Stomach (tissue), 8 donors: ENCODE measurements at regions not wholly inside any gene's neighbourhood (a gene's known extent, or its start where the extent isn't known, plus 50 kb on each side); places are given as distances from the start of the nearest gene placed in this dataset.

ENCODE experiments used
- DNase-seq, 2 donors: peaks; one replicate each; pipeline versions ENCODE4 v3.0.0 to v3.0.0-alpha.2; 2013 to 2019
- H3K27ac ChIP-seq, 5 donors: fragments of 200-600 bp in 4 of 5; sonication (generic) in 4 of 5; one replicate each; pipeline ENCODE4 v1.5.1; 2013 to 2019; ENCODE audit warnings: mild to moderate bottlenecking in 1 of 5, moderate library complexity in 1 of 5
- H3K27me3 ChIP-seq, 3 donors: fragments of 200-600 bp; sonication (generic); one replicate each; pipeline ENCODE4 v1.5.1; 2017 to 2019; ENCODE audit warnings: mixed run types in 1 of 3
- H3K36me3 ChIP-seq, 4 donors: fragments of 200-600 bp; sonication (generic); 1 replicate in 3 of 4; 2 replicates in 1 of 4; pipeline ENCODE4 v1.5.1; 2016 to 2019
- H3K4me1 ChIP-seq, 4 donors: fragments of 200-600 bp; sonication (generic); one replicate each; pipeline ENCODE4 v1.5.1; 2016 to 2019
- H3K4me3 ChIP-seq, 4 donors: fragments of 200-600 bp; sonication (generic) in 3 of 4; one replicate each; pipeline ENCODE4 v1.5.1; 2016 to 2019; ENCODE audit warnings: mild to moderate bottlenecking in 1 of 4
- H3K9me3 ChIP-seq, 4 donors: fragments of 200-600 bp; sonication (generic); one replicate each; pipeline ENCODE4 v1.5.1; 2016 to 2019
- CTCF ChIP-seq, 7 experiments: fragments of 450-650 bp in 4 of 7; fragments of 200-600 bp in 3 of 7; sonication (generic) in 3 of 7; IDR thresholded peaks; one replicate each; pipeline ENCODE4 v1.5.1; 2016 to 2019; ENCODE audit warnings: antibody characterized with exemption in 7 of 7, control low read depth in 2 of 7, mild to moderate bottlenecking in 1 of 7
- EP300 ChIP-seq: sonication (generic); formaldehyde crosslinking; IDR thresholded peaks from one replicate; pipeline ENCODE4 v1.6.1; 2017; ENCODE audit warnings: antibody characterized with exemption
- POLR2A ChIP-seq, 4 donors: fragments of 450-650 bp; IDR thresholded peaks; one replicate each; pipeline ENCODE4 v1.6.1; 2016; ENCODE audit warnings: antibody characterized with exemption in 4 of 4, control low read depth in 2 of 4, mild to moderate bottlenecking in 1 of 4, moderate library complexity in 1 of 4
- POLR2AphosphoS5 ChIP-seq, 3 donors: sonication (generic); formaldehyde crosslinking; IDR thresholded peaks; one replicate each; pipeline ENCODE4 v1.6.1; 2016; ENCODE audit warnings: antibody characterized with exemption in 3 of 3
- WGBS, 5 donors: extraction: QIAGEN DNeasy Blood & Tissue Kit in 3 of 5; methylation state at CpG; one replicate each; pipeline versions ENCODE4 v1.1.5 to v1.1.7; 2013 to 2018; 5-methylcytosine and 5-hydroxymethylcytosine counted together
- intact Hi-C: fragments of 100-400 bp; cut with DNase I; formaldehyde crosslinking; loops from one replicate; pipeline ENCODE4 v1.15.1; 2023; ENCODE audit warnings: low total_unique reads
- donor health status: healthy with polysubstance abuse.
- donor health status: Bipolar disorder and iron deficiency.
- donor health status: healthy.

GRCh38 chr4:114401483-114401882 lies 197.1 kb upstream of the UGT8 start:
- WGBS, 5 donors, result 73 to 84% (median 79%) methylated on average over 2 of the region's 2 CpGs
- intact Hi-C loops, result no loop called here
- H3K9me3 ChIP-seq, result no peaks in the 10 kb centered on the region
- no peak overlapping the region for H3K4me3 ChIP-seq
- TF ChIP-seq CTCF (IDR thresholded peaks at IDR 0.05) (no peak), EP300 (no peak), POLR2AphosphoS5 (IDR thresholded peaks at IDR 0.05) (no peak), POLR2A (IDR thresholded peaks at IDR 0.05) (no peak)
- no peaks in the 10 kb centered on the region for H3K27me3 ChIP-seq
- no peak for DNase-seq
- no peaks in the 10 kb centered on the region for H3K4me1 ChIP-seq
- no peak overlapping the region for H3K27ac ChIP-seq
- no peaks in the 10 kb centered on the region for H3K36me3 ChIP-seq

GRCh38 chr4:114417214-114417613 lies 181.4 kb upstream of the UGT8 start:
- intact Hi-C loops, result no loop called here
- no peaks in the 10 kb centered on the region for H3K36me3 ChIP-seq
- WGBS, 5 donors, result 0 to 70% (median 62%) methylated on average over 1 of the region's 1 CpG
- H3K4me1 ChIP-seq, result no peaks in the 10 kb centered on the region
- no peak for TF ChIP-seq POLR2AphosphoS5 (IDR thresholded peaks at IDR 0.05)
- TF ChIP-seq EP300, result no peak
- no peak for TF ChIP-seq POLR2A (IDR thresholded peaks at IDR 0.05)
- no peak for TF ChIP-seq CTCF (IDR thresholded peaks at IDR 0.05)
- H3K4me3 ChIP-seq, result no peak overlapping the region
- no peaks in the 10 kb centered on the region for H3K27me3 ChIP-seq
- peak in 1 of 2 donors; percentile 39 for DNase-seq
- H3K9me3 ChIP-seq, result peaks cover 0 to 5% (median 0%) of the 10 kb centered on the region in 4 donors
- H3K27ac ChIP-seq, result no peak overlapping the region

GRCh38 chr4:114420069-114420468 lies 178.5 kb upstream of the UGT8 start:
- Histone ChIP-seq H3K27ac (no peak overlapping the region), H3K27me3 (no peaks in the 10 kb centered on the region), H3K36me3 (no peaks in the 10 kb centered on the region), H3K9me3 (peaks cover 0 to 5% (median 0%) of the 10 kb centered on the region in 4 donors), H3K4me3 (no peak overlapping the region), H3K4me1 (no peaks in the 10 kb centered on the region)
- DNase-seq, result no peak
- intact Hi-C loops, result no loop called here
- WGBS, 5 donors, result 74 to 97% (median 86%) methylated on average over 4 of the region's 4 CpGs
- TF ChIP-seq EP300, result no peak
- TF ChIP-seq POLR2AphosphoS5 (IDR thresholded peaks at IDR 0.05), result no peak
- no peak for TF ChIP-seq POLR2A (IDR thresholded peaks at IDR 0.05)
- TF ChIP-seq CTCF (IDR thresholded peaks at IDR 0.05), result no peak

GRCh38 chr4:114423582-114423981 lies 175.0 kb upstream of the UGT8 start:
- WGBS, 5 donors, result 78 to 90% (median 80%) methylated on average over 3 of the region's 3 CpGs
- Histone ChIP-seq H3K27me3 (no peaks in the 10 kb centered on the region), H3K4me3 (no peak overlapping the region), H3K9me3 (peaks cover 0 to 5% (median 0%) of the 10 kb centered on the region in 4 donors), H3K4me1 (no peaks in the 10 kb centered on the region), H3K27ac (no peak overlapping the region), H3K36me3 (no peaks in the 10 kb centered on the region)
- DNase-seq, result no peak
- intact Hi-C loops, result no loop called here
- TF ChIP-seq POLR2AphosphoS5 (IDR thresholded peaks at IDR 0.05) (no peak), EP300 (no peak), POLR2A (IDR thresholded peaks at IDR 0.05) (no peak), CTCF (IDR thresholded peaks at IDR 0.05) (no peak)
